BE2C (cell line): ENCODE measurements at regions not wholly inside any gene's neighbourhood (a gene's known extent, or its start where the extent isn't known, plus 50 kb on each side); places are given as distances from the start of the nearest gene placed in this dataset.

Experiments used
- DNase-seq: peaks from one replicate; pipeline ENCODE4 v3.0.0-alpha.2; 2020
- H3K27me3 ChIP-seq: fragments of 250-450 bp; sonication (Bioruptor Pico); 2 replicates; pipeline ENCODE4 v1.5.1; 2020; ENCODE audit warnings: mild to moderate bottlenecking
- H3K36me3 ChIP-seq: fragments of 250-450 bp; sonication (Bioruptor Pico); 2 replicates; pipeline ENCODE4 v1.5.1; 2020; ENCODE audit warnings: mild to moderate bottlenecking
- H3K4me1 ChIP-seq: fragments of 250-450 bp; sonication (Bioruptor Pico); 2 replicates; pipeline ENCODE4 v1.5.1; 2020
- H3K4me3 ChIP-seq: 2 replicates; pipeline ENCODE4 v1.5.1; 2011; ENCODE audit warnings: low read depth, low read length
- H3K9me3 ChIP-seq: fragments of 250-450 bp; sonication (Bioruptor Pico); 2 replicates; pipeline ENCODE4 v1.5.1; 2020
- TF ChIP-seq, protein P1 (sequence below): IDR thresholded peaks from 2 replicates; pipeline ENCODE4 v1.5.1; 2012; ENCODE audit warnings: mild to moderate bottlenecking, low read depth, low read length

DNA sequence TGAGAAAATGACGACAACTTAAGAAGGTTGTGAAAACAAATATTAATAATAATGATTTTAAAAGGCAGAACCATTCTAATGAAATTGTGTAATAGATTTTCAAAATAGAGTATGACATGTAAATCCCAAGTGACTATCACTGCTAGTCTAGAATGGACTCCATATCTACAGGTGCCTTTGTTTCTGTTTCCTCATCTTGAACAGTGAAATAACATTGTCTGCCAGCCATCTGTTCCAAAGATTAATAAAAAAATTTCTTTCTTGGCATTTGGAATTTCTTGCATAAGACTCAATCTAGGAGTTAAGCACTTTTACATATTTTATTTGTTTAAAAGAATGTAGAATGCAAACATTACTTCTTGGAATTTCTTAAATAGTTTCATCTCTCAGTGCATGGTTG, 520.1 kb upstream of the ARGLU1 start:
- TF ChIP-seq, protein P1, sequence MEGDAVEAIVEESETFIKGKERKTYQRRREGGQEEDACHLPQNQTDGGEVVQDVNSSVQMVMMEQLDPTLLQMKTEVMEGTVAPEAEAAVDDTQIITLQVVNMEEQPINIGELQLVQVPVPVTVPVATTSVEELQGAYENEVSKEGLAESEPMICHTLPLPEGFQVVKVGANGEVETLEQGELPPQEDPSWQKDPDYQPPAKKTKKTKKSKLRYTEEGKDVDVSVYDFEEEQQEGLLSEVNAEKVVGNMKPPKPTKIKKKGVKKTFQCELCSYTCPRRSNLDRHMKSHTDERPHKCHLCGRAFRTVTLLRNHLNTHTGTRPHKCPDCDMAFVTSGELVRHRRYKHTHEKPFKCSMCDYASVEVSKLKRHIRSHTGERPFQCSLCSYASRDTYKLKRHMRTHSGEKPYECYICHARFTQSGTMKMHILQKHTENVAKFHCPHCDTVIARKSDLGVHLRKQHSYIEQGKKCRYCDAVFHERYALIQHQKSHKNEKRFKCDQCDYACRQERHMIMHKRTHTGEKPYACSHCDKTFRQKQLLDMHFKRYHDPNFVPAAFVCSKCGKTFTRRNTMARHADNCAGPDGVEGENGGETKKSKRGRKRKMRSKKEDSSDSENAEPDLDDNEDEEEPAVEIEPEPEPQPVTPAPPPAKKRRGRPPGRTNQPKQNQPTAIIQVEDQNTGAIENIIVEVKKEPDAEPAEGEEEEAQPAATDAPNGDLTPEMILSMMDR = no peak
- peaks cover 6% of the 10 kb centered on the region for H3K27me3 ChIP-seq
- H3K4me1 ChIP-seq = no peaks in the 10 kb centered on the region
- DNase-seq = no peak
- H3K36me3 ChIP-seq = no peaks in the 10 kb centered on the region
- H3K4me3 ChIP-seq = no peak overlapping the region
- no peaks in the 10 kb centered on the region for H3K9me3 ChIP-seq

DNA sequence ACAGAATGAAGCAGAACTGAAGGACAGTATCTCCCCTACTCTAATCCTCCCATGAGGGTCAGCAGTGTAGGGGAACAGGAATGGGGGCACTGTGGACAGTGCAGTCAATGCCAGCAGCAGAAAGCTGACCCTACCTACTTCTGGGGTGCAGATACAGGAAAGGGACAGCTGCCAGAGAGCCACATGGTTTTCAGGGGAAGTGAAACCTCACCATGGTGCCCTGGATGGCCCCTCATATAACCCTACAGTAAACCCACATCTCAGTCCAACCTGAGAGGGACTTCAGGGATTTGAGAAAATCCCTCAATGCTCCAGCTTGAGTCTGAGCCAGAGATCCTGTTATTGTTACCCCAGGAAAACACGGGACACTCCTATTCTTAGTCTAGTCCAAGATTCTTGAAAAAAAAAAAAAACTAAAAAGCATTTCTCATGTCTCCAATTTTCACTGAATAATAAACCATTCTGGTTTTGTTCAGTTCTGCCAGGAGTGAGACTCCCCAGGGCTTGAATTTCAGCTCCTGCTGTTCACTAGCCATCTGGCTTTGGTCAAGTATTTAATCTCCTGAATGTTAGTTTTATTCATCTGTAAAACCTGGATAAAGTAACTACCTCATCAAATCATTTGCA, 511.6 kb upstream of the ARGLU1 start:
- TF ChIP-seq, protein P1 = no peak
- Histone ChIP-seq H3K4me1 (no peaks in the 10 kb centered on the region), H3K9me3 (no peaks in the 10 kb centered on the region), H3K36me3 (no peaks in the 10 kb centered on the region), H3K4me3 (no peak overlapping the region), H3K27me3 (no peaks in the 10 kb centered on the region)
- no peak for DNase-seq

DNA sequence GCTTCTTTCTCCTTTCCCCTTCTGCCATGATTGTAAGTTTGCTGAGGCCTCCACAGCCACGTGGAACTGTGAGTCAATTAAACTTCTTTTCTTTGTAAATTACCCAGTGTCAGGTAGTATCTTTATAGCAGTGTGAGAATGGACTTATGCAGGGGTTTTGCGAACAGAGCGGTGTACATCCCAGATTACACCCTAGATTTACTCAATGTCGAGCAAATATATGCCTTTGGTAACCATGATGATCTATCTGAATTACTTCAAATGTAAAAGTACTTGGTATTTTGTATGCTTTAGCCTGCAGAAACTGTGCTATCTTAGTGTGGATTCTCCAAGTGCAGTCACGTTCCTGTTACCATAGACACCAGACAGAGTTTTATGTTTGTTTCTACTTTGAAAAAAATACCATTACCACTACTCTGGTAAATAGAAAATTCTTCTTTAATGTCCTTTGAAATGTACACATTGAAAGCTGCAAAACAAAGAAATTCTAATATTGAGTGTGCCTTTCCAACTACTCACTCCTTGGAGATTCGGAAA, 510.4 kb upstream of the ARGLU1 start:
- TF ChIP-seq, protein P1 = no peak

DNA sequence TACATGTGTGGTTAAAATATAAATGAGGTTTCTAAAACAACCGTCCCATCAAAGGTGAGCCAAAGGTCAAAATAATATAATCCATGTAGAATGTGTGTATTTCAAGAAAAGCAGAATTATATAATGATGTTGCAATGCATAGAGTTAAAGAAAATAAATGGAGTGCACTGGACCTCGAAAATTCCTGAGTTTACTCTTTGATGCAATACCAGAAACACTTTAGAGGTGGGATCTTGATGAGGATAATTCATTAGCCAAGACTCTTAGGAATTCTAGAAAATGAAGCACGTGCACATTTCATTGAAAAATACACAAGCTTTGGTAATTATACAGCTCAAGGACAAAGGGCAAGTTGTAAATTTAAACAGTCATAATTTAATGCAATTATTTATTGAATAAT, 508.9 kb upstream of the ARGLU1 start:
- Histone ChIP-seq H3K27me3 (no peaks in the 10 kb centered on the region), H3K4me1 (no peaks in the 10 kb centered on the region), H3K36me3 (no peaks in the 10 kb centered on the region), H3K4me3 (no peak overlapping the region), H3K9me3 (no peaks in the 10 kb centered on the region)
- DNase-seq = no peak
- TF ChIP-seq, protein P1 = no peak

More for the DNA sequence above, 510.4 kb upstream of the ARGLU1 start:
- H3K4me1 ChIP-seq = no peaks in the 10 kb centered on the region
- H3K36me3 ChIP-seq = no peaks in the 10 kb centered on the region
- no peaks in the 10 kb centered on the region for H3K27me3 ChIP-seq
- no peak for DNase-seq
- H3K4me3 ChIP-seq = no peak overlapping the region
- H3K9me3 ChIP-seq = no peaks in the 10 kb centered on the region

DNA sequence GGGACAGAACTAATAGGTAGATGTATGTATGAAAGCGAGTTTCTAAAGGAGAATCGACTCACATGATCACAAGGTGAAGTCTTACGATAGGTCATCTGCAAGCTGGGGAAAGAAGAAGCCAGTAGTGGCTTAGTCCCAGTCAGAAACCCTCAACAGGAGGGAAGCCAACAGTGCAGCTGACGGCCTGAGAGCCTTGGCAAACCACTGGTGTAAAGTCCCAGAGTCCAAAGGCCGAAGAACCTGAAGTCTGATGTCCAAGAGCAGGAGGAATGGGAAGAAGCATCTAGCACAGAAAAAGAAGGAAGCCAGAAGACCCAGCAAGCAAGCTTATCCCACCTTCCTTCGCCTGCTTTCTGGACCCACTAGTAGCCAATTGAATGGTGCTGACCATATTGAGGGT, 507.6 kb upstream of the ARGLU1 start:
- Histone ChIP-seq H3K4me3 (no peak overlapping the region), H3K27me3 (no peaks in the 10 kb centered on the region), H3K9me3 (no peaks in the 10 kb centered on the region), H3K36me3 (no peaks in the 10 kb centered on the region), H3K4me1 (peaks cover 6% of the 10 kb centered on the region; the same call in 1 of the 2 replicates)
- no peak for DNase-seq
- TF ChIP-seq, protein P1 = no peak

DNA sequence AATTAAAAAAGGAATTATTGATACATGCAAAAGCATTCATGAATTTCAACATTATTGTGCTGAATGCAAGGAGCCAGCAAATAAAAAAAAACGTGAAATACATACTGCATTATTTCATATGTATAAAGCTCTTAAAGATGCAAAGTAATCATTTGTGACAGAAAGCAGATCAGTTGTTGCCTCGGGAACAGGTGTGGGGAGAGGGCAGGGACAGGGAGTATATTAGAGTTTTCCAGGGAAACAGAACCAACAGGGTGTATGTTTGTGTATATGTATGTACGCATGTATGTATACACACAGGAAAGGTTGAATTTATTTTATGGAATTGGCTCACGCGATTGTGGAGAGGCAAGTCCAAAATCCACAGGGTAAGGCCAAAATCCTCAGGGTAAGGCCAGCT, 502.9 kb upstream of the ARGLU1 start:
- H3K4me1 ChIP-seq = peaks cover 33% of the 10 kb centered on the region
- TF ChIP-seq, protein P1 = no peak
- DNase-seq = no peak

More for the DNA sequence above, 502.9 kb upstream of the ARGLU1 start:
- no peaks in the 10 kb centered on the region for H3K9me3 ChIP-seq
- H3K36me3 ChIP-seq = no peaks in the 10 kb centered on the region
- no peaks in the 10 kb centered on the region for H3K27me3 ChIP-seq
- H3K4me3 ChIP-seq = no peak overlapping the region
